HepG2 (cell line): ENCODE measurements at regions not wholly inside any gene's neighbourhood (a gene's known extent, or its start where the extent isn't known, plus 50 kb on each side); places are given as distances from the start of the nearest gene placed in this dataset.

Source experiments
- ATAC-seq: fragments of 200-7000 bp; cut with Tn5 transposase; 3 replicates; pipeline ENCODE4 v1.9.1; 2020; ENCODE audit warnings: mild to moderate bottlenecking, moderate library complexity
- BruUV-seq: library from RNA; stranded (reverse); fragments of 400-500 nt; replicated peaks from 2 replicates; lab custom pipeline; 2021; lab: Mats Ljungman, UMichigan
- CTCF ChIA-PET: fragments of 300-600 bp; formaldehyde crosslinking; extraction: SDS; loops from one replicate; lab custom pipeline; 2021; ENCODE audit warnings: low total read pairs, inconsistent platforms, low intra/inter-chr PET ratio; lab: Yijun Ruan, JAX
- POLR2A ChIA-PET: fragments of 350-600 bp; sonication (Branson Sonifier 250); formaldehyde crosslinking; loops from one replicate; lab custom pipeline; 2020; ENCODE audit warnings: antibody characterized with exemption, inconsistent platforms; lab: Yijun Ruan, JAX
- DNase-seq: peaks from one replicate; pipeline ENCODE4 v3.0.0-alpha.2; 2015; ENCODE audit warnings: low spot score
- FAIRE-seq: peaks from 3 replicates; lab custom pipeline; 2011; peaks lifted over from hg19 to GRCh38; lab: Jason Lieb, UNC
- H2AFZ ChIP-seq: one replicate; pipeline ENCODE4 v1.6.1; 2011; ENCODE audit warnings: low read length, inconsistent platforms
- H3K27ac ChIP-seq: fragments of 300-600 bp; 3 replicates; pipeline ENCODE4 v1.8.0; 2011; ENCODE audit warnings: mixed run types, mild to moderate bottlenecking, mixed read lengths, low read length, inconsistent platforms; ENCODE audit not compliant: insufficient read depth; ENCODE audit errors: extremely low read length
- H3K27me3 ChIP-seq, 2 experiments: fragments of 200-600 bp in 1 of 2; 2 replicates in 1 of 2; 3 replicates in 1 of 2; pipeline versions ENCODE4 v1.6.0 to v1.8.0; 2011; ENCODE audit warnings: low read length in 2 of 2, mild to moderate bottlenecking in 2 of 2, moderate library complexity in 2 of 2, inconsistent platforms in 1 of 2; ENCODE audit not compliant: insufficient read depth in 2 of 2, control insufficient read depth in 1 of 2
- H3K36me3 ChIP-seq, 2 experiments: fragments of 200-600 bp in 1 of 2; replicated peaks in 1 of 2; 2 replicates in 1 of 2; 3 replicates in 1 of 2; pipeline versions ENCODE4 v1.5.1 to v1.8.0; 2011; ENCODE audit warnings: low read length in 2 of 2, inconsistent platforms in 1 of 2; ENCODE audit not compliant: insufficient read depth in 2 of 2, control insufficient read depth in 1 of 2
- H3K4me1 ChIP-seq: 2 replicates; pipeline ENCODE4 v1.5.1; 2012; ENCODE audit warnings: low read length, inconsistent platforms; ENCODE audit not compliant: insufficient read depth
- H3K4me2 ChIP-seq: 2 replicates; pipeline ENCODE4 v1.6.0; 2011; ENCODE audit warnings: low read depth, low read length, inconsistent platforms
- H3K4me3 ChIP-seq, 3 experiments: fragments of 200-600 bp in 1 of 3; sonication (generic), shearing (Covaris generic) in 1 of 3; replicated peaks in 1 of 3; 2 replicates each; pipeline ENCODE4 v1.5.1; 2011 to 2016; ENCODE audit warnings: low read length in 3 of 3, inconsistent platforms in 2 of 3, low read depth in 2 of 3, mild to moderate bottlenecking in 2 of 3, control low read depth in 1 of 3, mixed read lengths in 1 of 3; ENCODE audit not compliant: insufficient read depth in 1 of 3
- H3K79me2 ChIP-seq: one replicate; pipeline ENCODE4 v1.6.1; 2011; ENCODE audit warnings: low read length, inconsistent platforms; ENCODE audit not compliant: insufficient read depth
- H3K9ac ChIP-seq: 2 replicates; pipeline ENCODE4 v1.6.0; 2011; ENCODE audit warnings: mild to moderate bottlenecking, low read depth, low read length, inconsistent platforms; ENCODE audit not compliant: insufficient read depth
- H3K9me3 ChIP-seq: 2 replicates; pipeline ENCODE4 v1.5.1; 2012; ENCODE audit warnings: mild to moderate bottlenecking, low read length
- H4K20me1 ChIP-seq: 2 replicates; pipeline ENCODE4 v1.6.0; 2011; ENCODE audit warnings: inconsistent platforms, mild to moderate bottlenecking, low read length, moderate library complexity; ENCODE audit not compliant: insufficient read depth
- HDAC6 ChIP-seq: fragments of 200-600 bp; sonication (generic); IDR thresholded peaks from 2 replicates; pipeline ENCODE4 v1.7.0; 2017; ENCODE audit warnings: mild to moderate bottlenecking, antibody characterized with exemption, low read length, low read depth
- ISX ChIP-seq: sonication (generic); formaldehyde crosslinking; conservative IDR thresholded peaks from 2 replicates; pipeline ENCODE4 v1.5.0; 2020; ENCODE audit warnings: missing genetic modification reagents
- KAT8 ChIP-seq: IDR thresholded peaks from 2 replicates; pipeline ENCODE4 v1.6.1; 2016; ENCODE audit warnings: missing genetic modification reagents, missing compliant biosample characterization
- SCMH1 ChIP-seq: sonication (generic); formaldehyde crosslinking; IDR thresholded peaks from 2 replicates; pipeline ENCODE4 v1.9.0; 2021; ENCODE audit warnings: missing genetic modification reagents, mild to moderate bottlenecking, borderline replicate concordance
- SIX4 ChIP-seq: sonication (generic); formaldehyde crosslinking; IDR thresholded peaks from 2 replicates; pipeline ENCODE4 v1.4.0; 2020; ENCODE audit warnings: missing genetic modification reagents
- SRY ChIP-seq: sonication (generic); formaldehyde crosslinking; IDR thresholded peaks from 2 replicates; pipeline ENCODE4 v1.8.0; 2022; ENCODE audit warnings: mild to moderate bottlenecking, missing genetic modification reagents
- ZNF713 ChIP-seq: sonication (generic); formaldehyde crosslinking; IDR thresholded peaks from 2 replicates; pipeline ENCODE4 v1.4.0; 2020; ENCODE audit warnings: mild to moderate bottlenecking, missing genetic modification reagents
- ZNF737 ChIP-seq: sonication (generic); formaldehyde crosslinking; IDR thresholded peaks from 2 replicates; pipeline ENCODE4 v1.5.0; 2020; ENCODE audit warnings: missing genetic modification reagents, mild to moderate bottlenecking, borderline replicate concordance
- ZNF749 ChIP-seq: sonication (generic); formaldehyde crosslinking; IDR thresholded peaks from 2 replicates; pipeline ENCODE4 v1.8.0; 2022; ENCODE audit warnings: mild to moderate bottlenecking, missing genetic modification reagents, moderate library complexity, borderline replicate concordance
- WGBS: methylation state at CpG from one replicate; pipeline ENCODE4 v1.1.6; 2017; ENCODE audit warnings: low lambda C conversion rate; 5-methylcytosine and 5-hydroxymethylcytosine counted together
- in situ Hi-C: cut with HindIII; loops from 2 replicates; pipeline ENCODE4 v1.10.0; 2017; ENCODE audit warnings: low pct_unique_long_range_greater_than_20kb; ENCODE audit not compliant: extremely low pct_ligation_motif_present
- intact Hi-C: fragments of 100-400 bp; cut with micrococcal nuclease; formaldehyde crosslinking; loops from one replicate; pipeline ENCODE4 v1.10.0; 2022; ENCODE audit not compliant: unreplicated experiment
- TF ChIP-seq, protein P1 (sequence below): sonication (generic); formaldehyde crosslinking; IDR thresholded peaks from 2 replicates; pipeline ENCODE4 v1.4.0; 2020; ENCODE audit warnings: mild to moderate bottlenecking, missing genetic modification reagents
- TF ChIP-seq, protein P2 (sequence below): sonication (generic); formaldehyde crosslinking; IDR thresholded peaks from 2 replicates; pipeline ENCODE4 v1.8.0; 2022; ENCODE audit warnings: mild to moderate bottlenecking, missing genetic modification reagents, moderate library complexity
- TF ChIP-seq, protein P3 (sequence below): sonication (generic); formaldehyde crosslinking; IDR thresholded peaks from 2 replicates; pipeline ENCODE4 v1.4.0; 2020; ENCODE audit warnings: low read depth, mild to moderate bottlenecking, missing genetic modification reagents

DNA sequence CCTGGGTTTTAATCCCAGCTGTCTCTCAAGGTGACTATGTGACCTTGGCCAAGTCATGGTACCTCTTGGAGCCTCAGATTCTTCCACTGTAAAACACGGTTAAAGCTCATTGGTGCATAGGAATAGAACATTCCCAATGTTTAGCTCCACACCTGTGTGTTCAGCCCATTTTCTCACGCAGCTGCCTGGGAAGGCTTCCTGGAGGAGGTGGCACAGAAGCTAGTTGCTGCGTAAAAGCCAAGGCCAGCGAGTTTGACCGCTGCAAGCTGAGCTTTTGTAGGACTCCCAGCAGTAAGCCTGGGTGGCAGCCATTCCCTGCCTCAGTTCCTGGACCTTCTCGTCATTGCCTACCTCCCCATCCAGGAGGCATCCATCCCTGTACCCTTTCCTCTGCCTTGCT, 326.6 kb downstream of the RPS24 start:
- FAIRE-seq: no peak
- Histone ChIP-seq H3K4me2 (no peak overlapping the region), H3K79me2 (no peaks in the 10 kb centered on the region), H3K27ac (no peak overlapping the region), H3K4me3 (no peak overlapping the region), H3K27me3 (peaks cover 3 to 75% of the 10 kb centered on the region in 2 experiments; a peak in 4 of 5 replicates), H3K9me3 (no peaks in the 10 kb centered on the region), H3K9ac (no peak overlapping the region), H4K20me1 (no peaks in the 10 kb centered on the region), H3K4me1 (no peaks in the 10 kb centered on the region), H2AFZ (no peak overlapping the region), H3K36me3 (no peaks in the 10 kb centered on the region)
- in situ Hi-C loops: no loop called here
- ATAC-seq: no peak
- POLR2A ChIA-PET: no interaction called here
- no TSS peak for BruUV-seq
- no peak for DNase-seq
- 14% methylated on average over 5 of the region's 6 CpGs for WGBS
- TF ChIP-seq KAT8 (CRISPR knock-in tag) (no peak), ZNF713 (CRISPR knock-in tag) (no peak), ISX (CRISPR knock-in tag) (no peak), SCMH1 (CRISPR knock-in tag) (no peak), SRY (CRISPR knock-in tag) (no peak)
- TF ChIP-seq, protein P1, sequence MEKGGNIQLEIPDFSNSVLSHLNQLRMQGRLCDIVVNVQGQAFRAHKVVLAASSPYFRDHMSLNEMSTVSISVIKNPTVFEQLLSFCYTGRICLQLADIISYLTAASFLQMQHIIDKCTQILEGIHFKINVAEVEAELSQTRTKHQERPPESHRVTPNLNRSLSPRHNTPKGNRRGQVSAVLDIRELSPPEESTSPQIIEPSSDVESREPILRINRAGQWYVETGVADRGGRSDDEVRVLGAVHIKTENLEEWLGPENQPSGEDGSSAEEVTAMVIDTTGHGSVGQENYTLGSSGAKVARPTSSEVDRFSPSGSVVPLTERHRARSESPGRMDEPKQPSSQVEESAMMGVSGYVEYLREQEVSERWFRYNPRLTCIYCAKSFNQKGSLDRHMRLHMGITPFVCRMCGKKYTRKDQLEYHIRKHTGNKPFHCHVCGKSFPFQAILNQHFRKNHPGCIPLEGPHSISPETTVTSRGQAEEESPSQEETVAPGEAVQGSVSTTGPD (CRISPR knock-in tag): no peak
- TF ChIP-seq, all 625 proteins: peak for 0
- intact Hi-C loops: no loop called here
- CTCF ChIA-PET: no interaction called here

DNA sequence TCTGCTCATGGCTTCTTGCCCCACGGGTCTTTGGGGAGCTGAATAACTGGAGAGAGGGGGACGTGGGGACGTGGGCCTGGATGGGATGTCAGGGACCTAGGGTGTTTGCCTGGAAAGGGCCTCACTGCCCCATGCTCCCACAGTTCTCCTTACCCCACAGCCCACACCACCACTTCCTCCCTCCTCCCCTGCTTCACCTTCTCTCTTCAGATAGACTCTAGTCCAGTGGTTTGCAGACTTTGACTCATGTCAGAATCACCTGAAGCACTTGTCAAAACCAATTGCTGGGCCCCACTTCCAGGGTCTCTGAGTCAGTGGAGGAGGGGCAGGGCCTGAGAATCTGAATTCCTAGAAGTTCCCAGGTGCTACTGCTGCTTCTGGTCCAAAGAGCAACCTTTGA, 327.4 kb downstream of the RPS24 start:
- no peak overlapping the region for H2AFZ ChIP-seq
- DNase-seq (no peak), ATAC-seq (no peak), FAIRE-seq (no peak)
- no peaks in the 10 kb centered on the region for H3K79me2 ChIP-seq
- H3K9me3 ChIP-seq: no peaks in the 10 kb centered on the region
- intact Hi-C loops: no loop called here
- no peak overlapping the region for H3K9ac ChIP-seq
- no peak overlapping the region for H3K4me2 ChIP-seq
- in situ Hi-C loops: no loop called here
- POLR2A ChIA-PET: no interaction called here
- CTCF ChIA-PET: no interaction called here
- BruUV-seq: no TSS peak
- no peaks in the 10 kb centered on the region for H3K36me3 ChIP-seq
- 14% methylated on average over 3 of the region's 3 CpGs for whole genome bisulfite sequencing
- peaks cover 7 to 75% of the 10 kb centered on the region in 2 experiments; a peak in 4 of 5 replicates for H3K27me3 ChIP-seq
- H3K4me3 ChIP-seq: no peak overlapping the region
- no peaks in the 10 kb centered on the region for H4K20me1 ChIP-seq
- H3K27ac ChIP-seq: no peak overlapping the region
- no peaks in the 10 kb centered on the region for H3K4me1 ChIP-seq
- TF ChIP-seq ZNF749 (no peak), SIX4 (CRISPR knock-in tag) (no peak), ZNF737 (CRISPR knock-in tag) (no peak), HDAC6 (no peak)
- TF ChIP-seq, protein P2, sequence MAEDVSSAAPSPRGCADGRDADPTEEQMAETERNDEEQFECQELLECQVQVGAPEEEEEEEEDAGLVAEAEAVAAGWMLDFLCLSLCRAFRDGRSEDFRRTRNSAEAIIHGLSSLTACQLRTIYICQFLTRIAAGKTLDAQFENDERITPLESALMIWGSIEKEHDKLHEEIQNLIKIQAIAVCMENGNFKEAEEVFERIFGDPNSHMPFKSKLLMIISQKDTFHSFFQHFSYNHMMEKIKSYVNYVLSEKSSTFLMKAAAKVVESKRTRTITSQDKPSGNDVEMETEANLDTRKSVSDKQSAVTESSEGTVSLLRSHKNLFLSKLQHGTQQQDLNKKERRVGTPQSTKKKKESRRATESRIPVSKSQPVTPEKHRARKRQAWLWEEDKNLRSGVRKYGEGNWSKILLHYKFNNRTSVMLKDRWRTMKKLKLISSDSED (CRISPR knock-in tag): no peak
- TF ChIP-seq, protein P3, sequence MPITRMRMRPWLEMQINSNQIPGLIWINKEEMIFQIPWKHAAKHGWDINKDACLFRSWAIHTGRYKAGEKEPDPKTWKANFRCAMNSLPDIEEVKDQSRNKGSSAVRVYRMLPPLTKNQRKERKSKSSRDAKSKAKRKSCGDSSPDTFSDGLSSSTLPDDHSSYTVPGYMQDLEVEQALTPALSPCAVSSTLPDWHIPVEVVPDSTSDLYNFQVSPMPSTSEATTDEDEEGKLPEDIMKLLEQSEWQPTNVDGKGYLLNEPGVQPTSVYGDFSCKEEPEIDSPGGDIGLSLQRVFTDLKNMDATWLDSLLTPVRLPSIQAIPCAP: no peak
